ENCODE measurements at regions not wholly inside any gene's neighbourhood (a gene's known extent, or its start where the extent isn't known, plus 50 kb on each side); places are given as distances from the start of the nearest gene placed in this dataset.

DNA sequence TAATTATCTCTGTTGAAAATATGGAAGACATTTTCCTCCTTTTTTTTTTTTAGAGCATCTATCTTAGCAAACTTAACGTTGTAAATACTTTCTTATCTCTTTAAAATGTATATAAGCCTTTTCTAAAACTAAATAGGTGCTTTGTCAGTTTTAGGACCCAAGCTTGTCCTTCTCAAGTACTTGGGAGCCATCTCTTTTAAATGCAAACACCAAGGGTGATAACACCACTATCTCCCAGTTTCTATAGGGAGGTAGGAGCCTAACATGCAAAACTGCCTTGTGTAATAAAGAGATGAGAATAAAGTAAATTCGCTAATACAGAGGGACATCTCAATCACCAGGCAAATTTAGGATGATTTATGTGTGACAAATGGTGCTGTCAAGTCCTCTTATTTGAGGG, 157.0 kb upstream of the FAM83B start:
- TF ChIP-seq, protein P1, sequence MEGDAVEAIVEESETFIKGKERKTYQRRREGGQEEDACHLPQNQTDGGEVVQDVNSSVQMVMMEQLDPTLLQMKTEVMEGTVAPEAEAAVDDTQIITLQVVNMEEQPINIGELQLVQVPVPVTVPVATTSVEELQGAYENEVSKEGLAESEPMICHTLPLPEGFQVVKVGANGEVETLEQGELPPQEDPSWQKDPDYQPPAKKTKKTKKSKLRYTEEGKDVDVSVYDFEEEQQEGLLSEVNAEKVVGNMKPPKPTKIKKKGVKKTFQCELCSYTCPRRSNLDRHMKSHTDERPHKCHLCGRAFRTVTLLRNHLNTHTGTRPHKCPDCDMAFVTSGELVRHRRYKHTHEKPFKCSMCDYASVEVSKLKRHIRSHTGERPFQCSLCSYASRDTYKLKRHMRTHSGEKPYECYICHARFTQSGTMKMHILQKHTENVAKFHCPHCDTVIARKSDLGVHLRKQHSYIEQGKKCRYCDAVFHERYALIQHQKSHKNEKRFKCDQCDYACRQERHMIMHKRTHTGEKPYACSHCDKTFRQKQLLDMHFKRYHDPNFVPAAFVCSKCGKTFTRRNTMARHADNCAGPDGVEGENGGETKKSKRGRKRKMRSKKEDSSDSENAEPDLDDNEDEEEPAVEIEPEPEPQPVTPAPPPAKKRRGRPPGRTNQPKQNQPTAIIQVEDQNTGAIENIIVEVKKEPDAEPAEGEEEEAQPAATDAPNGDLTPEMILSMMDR (IDR thresholded peaks at IDR 0.05; ENCODE audit: low read depth, low read length) = no peak
- no peak for TF ChIP-seq POLR2A (IDR thresholded peaks at IDR 0.05; ENCODE audit: extremely low read depth, insufficient read length)

Measured in NB4 (cell line).